GM12878 (cell line): ENCODE measurements at regions not wholly inside any gene's neighbourhood (a gene's known extent, or its start where the extent isn't known, plus 50 kb on each side); places are given as distances from the start of the nearest gene placed in this dataset.

Experiments used
- ATAC-seq: fragments of 200-7000 bp; cut with Tn5 transposase; 3 replicates; pipeline ENCODE4 v1.9.1; 2020; ENCODE audit warnings: mild to moderate bottlenecking, moderate library complexity
- BruUV-seq: library from RNA; stranded (reverse); fragments of 400-500 nt; replicated peaks from 2 replicates; lab custom pipeline; 2021; lab: Mats Ljungman, UMichigan
- CTCF ChIA-PET: fragments of 300-600 bp; sonication (Branson Sonifier 250); formaldehyde crosslinking; extraction: SDS; loops from one replicate; lab custom pipeline; 2021; ENCODE audit warnings: inconsistent platforms; lab: Yijun Ruan, JAX
- POLR2A ChIA-PET: fragments of 350-600 bp; formaldehyde crosslinking; extraction: SDS; loops from one replicate; lab custom pipeline; 2021; ENCODE audit warnings: inconsistent platforms; lab: Charles Lee
- RAD21 ChIA-PET: fragments of 300-600 bp; sonication (Branson Sonifier 250); formaldehyde crosslinking; loops from one replicate; lab custom pipeline; 2023; ENCODE audit warnings: antibody characterized with exemption; ENCODE audit not compliant: unreplicated experiment; lab: Charles Lee
- SMC1A ChIA-PET: fragments of 300-600 bp; sonication (Branson Sonifier 250); formaldehyde crosslinking; loops from one replicate; lab custom pipeline; 2023; ENCODE audit not compliant: unreplicated experiment, uncharacterized antibody; lab: Charles Lee
- DNase-seq: peaks from one replicate; pipeline ENCODE4 v3.0.0-alpha.2; 2011; ENCODE audit warnings: low read depth, low spot score
- FAIRE-seq: peaks from 3 replicates; lab custom pipeline; 2011; peaks lifted over from hg19 to GRCh38; lab: Jason Lieb, UNC
- H2AFZ ChIP-seq: 2 replicates; pipeline ENCODE4 v1.6.0; 2011; ENCODE audit warnings: low read depth, low read length, control low read depth; ENCODE audit not compliant: control insufficient read depth
- H3K27ac ChIP-seq: 2 replicates; pipeline ENCODE4 v1.5.1; 2011; ENCODE audit warnings: control low read depth; ENCODE audit not compliant: control insufficient read depth, insufficient read depth
- H3K27me3 ChIP-seq, 2 experiments: replicated peaks in 1 of 2; 2 replicates each; pipeline versions ENCODE4 v1.6.0 to v1.6.1; 2011; ENCODE audit warnings: low read length in 1 of 2; ENCODE audit not compliant: control insufficient read depth in 2 of 2, insufficient read depth in 2 of 2
- H3K36me3 ChIP-seq, 2 experiments: 2 replicates each; pipeline ENCODE4 v1.5.1; 2011; ENCODE audit warnings: low read length in 1 of 2; ENCODE audit not compliant: control insufficient read depth in 2 of 2, insufficient read depth in 2 of 2
- H3K4me1 ChIP-seq: 2 replicates; pipeline ENCODE4 v1.6.1; 2011; ENCODE audit warnings: mild to moderate bottlenecking, low read length, moderate library complexity, mixed read lengths; ENCODE audit not compliant: control insufficient read depth, insufficient read depth
- H3K4me2 ChIP-seq: 2 replicates; pipeline ENCODE4 v1.6.0; 2011; ENCODE audit warnings: control low read depth; ENCODE audit not compliant: control insufficient read depth, insufficient read depth
- H3K4me3 ChIP-seq: fragments of 200-600 bp; sonication (generic); 2 replicates; pipeline ENCODE4 v1.5.1; 2016
- H3K79me2 ChIP-seq: 2 replicates; pipeline ENCODE4 v1.6.0; 2011; ENCODE audit warnings: low read length; ENCODE audit not compliant: control insufficient read depth, insufficient read depth
- H3K9ac ChIP-seq: 2 replicates; pipeline ENCODE4 v1.8.0; 2011; ENCODE audit warnings: low read length, control low read depth, mixed read lengths; ENCODE audit not compliant: control insufficient read depth, insufficient read depth
- H3K9me3 ChIP-seq: replicated peaks from 3 replicates; pipeline ENCODE4 v1.5.1; 2011; ENCODE audit warnings: mild to moderate bottlenecking, low read length; ENCODE audit not compliant: control insufficient read depth, insufficient read depth
- H4K20me1 ChIP-seq: 2 replicates; pipeline ENCODE4 v1.6.0; 2011; ENCODE audit not compliant: control insufficient read depth, insufficient read depth
- BACH1 ChIP-seq: fragments of 450-650 bp; IDR thresholded peaks from 2 replicates; pipeline ENCODE4 v1.6.1; 2017; ENCODE audit warnings: mild to moderate bottlenecking, borderline replicate concordance
- CBX3 ChIP-seq: fragments of 200-600 bp; sonication (generic); IDR thresholded peaks from 2 replicates; pipeline ENCODE4 v1.6.1; 2016; ENCODE audit warnings: low read depth, borderline replicate concordance
- JUND ChIP-seq: IDR thresholded peaks from 2 replicates; pipeline ENCODE4 v1.6.1; 2012; ENCODE audit warnings: low read depth, mild to moderate bottlenecking, low read length, improper control_type of control experiment, moderate library complexity
- KDM1A ChIP-seq: fragments of 200-600 bp; sonication (generic); IDR thresholded peaks from 2 replicates; pipeline ENCODE4 v1.6.1; 2016; ENCODE audit warnings: borderline replicate concordance
- YBX1 ChIP-seq: fragments of 450-650 bp; IDR thresholded peaks from 2 replicates; pipeline ENCODE4 v1.6.1; 2016; ENCODE audit warnings: antibody characterized with exemption
- ZNF207 ChIP-seq: fragments of 450-650 bp; IDR thresholded peaks from 2 replicates; pipeline ENCODE4 v1.6.1; 2014; ENCODE audit warnings: antibody characterized with exemption, mild to moderate bottlenecking, borderline replicate concordance
- WGBS: methylation state at CpG from one replicate; pipeline ENCODE4 v1.1.6; 2016; ENCODE audit warnings: low lambda C conversion rate; ENCODE audit not compliant: insufficient replicate concordance, insufficient coverage; ENCODE audit errors: missing lambda C conversion rate; 5-methylcytosine and 5-hydroxymethylcytosine counted together
- in situ Hi-C: fragments of 300-500 bp; cut with MboI; formaldehyde crosslinking; loops from 9 replicates; pipeline ENCODE4 v1.14.3; 2018; ENCODE audit warnings: mixed read lengths
- intact Hi-C: fragments of 100-400 bp; cut with micrococcal nuclease; formaldehyde crosslinking; loops from one replicate; pipeline ENCODE4 v1.14.2; 2022; ENCODE audit not compliant: unreplicated experiment
- TF ChIP-seq, protein P1 (sequence below): fragments of 450-650 bp; formaldehyde crosslinking; IDR thresholded peaks from 2 replicates; pipeline ENCODE4 v1.5.0; 2022; ENCODE audit warnings: mild to moderate bottlenecking, missing genetic modification characterization
- TF ChIP-seq, protein P2 (sequence below): fragments of 450-650 bp; IDR thresholded peaks from 2 replicates; pipeline ENCODE4 v1.6.1; 2014; ENCODE audit warnings: mild to moderate bottlenecking
- TF ChIP-seq, protein P3 (sequence below): IDR thresholded peaks from 2 replicates; pipeline ENCODE4 v1.6.1; 2012; ENCODE audit warnings: low read length, inconsistent platforms

DNA sequence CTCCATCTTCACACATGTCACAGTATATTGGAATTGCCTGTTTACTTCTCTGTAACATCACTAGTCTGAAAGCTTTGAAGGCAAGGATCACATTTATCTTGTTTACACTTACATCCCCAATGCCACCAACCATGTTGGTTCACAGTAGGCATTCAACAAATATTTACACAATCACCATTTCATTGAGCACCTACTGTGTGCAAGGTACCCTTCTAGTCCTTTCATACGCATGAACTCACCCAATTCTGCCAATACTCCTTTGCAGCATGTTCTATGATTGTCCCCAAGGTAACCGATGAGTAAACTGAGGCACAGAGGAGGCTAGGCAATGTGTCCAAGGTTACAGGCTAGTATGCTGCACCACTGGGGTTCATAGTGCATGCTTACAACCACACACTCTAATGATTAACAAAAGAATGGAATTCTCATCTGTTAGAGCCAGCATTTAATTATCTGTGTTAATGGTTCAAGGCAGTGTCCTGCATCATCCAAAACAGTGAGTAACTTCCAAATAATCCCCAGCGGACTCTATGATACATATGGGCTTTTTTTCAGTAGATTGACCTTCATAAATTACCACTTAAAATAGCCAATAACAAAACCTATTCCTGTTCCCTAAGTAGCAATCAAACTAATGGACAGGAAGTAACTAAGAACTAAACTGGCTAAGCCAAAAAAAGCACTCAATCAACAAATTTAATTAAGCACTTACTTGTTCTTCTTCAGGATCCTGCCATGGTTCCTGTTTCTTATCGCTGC is 364.5 kb upstream of the XYLT1 start:
- TF ChIP-seq CBX3, result no peak
- TF ChIP-seq, protein P1, sequence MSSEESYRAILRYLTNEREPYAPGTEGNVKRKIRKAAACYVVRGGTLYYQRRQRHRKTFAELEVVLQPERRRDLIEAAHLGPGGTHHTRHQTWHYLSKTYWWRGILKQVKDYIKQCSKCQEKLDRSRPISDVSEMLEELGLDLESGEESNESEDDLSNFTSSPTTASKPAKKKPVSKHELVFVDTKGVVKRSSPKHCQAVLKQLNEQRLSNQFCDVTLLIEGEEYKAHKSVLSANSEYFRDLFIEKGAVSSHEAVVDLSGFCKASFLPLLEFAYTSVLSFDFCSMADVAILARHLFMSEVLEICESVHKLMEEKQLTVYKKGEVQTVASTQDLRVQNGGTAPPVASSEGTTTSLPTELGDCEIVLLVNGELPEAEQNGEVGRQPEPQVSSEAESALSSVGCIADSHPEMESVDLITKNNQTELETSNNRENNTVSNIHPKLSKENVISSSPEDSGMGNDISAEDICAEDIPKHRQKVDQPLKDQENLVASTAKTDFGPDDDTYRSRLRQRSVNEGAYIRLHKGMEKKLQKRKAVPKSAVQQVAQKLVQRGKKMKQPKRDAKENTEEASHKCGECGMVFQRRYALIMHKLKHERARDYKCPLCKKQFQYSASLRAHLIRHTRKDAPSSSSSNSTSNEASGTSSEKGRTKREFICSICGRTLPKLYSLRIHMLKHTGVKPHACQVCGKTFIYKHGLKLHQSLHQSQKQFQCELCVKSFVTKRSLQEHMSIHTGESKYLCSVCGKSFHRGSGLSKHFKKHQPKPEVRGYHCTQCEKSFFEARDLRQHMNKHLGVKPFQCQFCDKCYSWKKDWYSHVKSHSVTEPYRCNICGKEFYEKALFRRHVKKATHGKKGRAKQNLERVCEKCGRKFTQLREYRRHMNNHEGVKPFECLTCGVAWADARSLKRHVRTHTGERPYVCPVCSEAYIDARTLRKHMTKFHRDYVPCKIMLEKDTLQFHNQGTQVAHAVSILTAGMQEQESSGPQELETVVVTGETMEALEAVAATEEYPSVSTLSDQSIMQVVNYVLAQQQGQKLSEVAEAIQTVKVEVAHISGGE, result no peak
- no peak for TF ChIP-seq JUND
- TF ChIP-seq ZNF207, result no peak
- TF ChIP-seq, protein P2, sequence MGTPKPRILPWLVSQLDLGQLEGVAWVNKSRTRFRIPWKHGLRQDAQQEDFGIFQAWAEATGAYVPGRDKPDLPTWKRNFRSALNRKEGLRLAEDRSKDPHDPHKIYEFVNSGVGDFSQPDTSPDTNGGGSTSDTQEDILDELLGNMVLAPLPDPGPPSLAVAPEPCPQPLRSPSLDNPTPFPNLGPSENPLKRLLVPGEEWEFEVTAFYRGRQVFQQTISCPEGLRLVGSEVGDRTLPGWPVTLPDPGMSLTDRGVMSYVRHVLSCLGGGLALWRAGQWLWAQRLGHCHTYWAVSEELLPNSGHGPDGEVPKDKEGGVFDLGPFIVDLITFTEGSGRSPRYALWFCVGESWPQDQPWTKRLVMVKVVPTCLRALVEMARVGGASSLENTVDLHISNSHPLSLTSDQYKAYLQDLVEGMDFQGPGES, result no peak
- no peak for TF ChIP-seq KDM1A
- TF ChIP-seq, protein P3, sequence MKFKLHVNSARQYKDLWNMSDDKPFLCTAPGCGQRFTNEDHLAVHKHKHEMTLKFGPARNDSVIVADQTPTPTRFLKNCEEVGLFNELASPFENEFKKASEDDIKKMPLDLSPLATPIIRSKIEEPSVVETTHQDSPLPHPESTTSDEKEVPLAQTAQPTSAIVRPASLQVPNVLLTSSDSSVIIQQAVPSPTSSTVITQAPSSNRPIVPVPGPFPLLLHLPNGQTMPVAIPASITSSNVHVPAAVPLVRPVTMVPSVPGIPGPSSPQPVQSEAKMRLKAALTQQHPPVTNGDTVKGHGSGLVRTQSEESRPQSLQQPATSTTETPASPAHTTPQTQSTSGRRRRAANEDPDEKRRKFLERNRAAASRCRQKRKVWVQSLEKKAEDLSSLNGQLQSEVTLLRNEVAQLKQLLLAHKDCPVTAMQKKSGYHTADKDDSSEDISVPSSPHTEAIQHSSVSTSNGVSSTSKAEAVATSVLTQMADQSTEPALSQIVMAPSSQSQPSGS, result no peak
- no peak for TF ChIP-seq BACH1
- TF ChIP-seq YBX1, result no peak
- no TSS peak for BruUV-seq
- Histone ChIP-seq H3K9me3 (no peaks in the 10 kb centered on the region), H3K4me2 (no peak overlapping the region), H3K4me1 (no peaks in the 10 kb centered on the region), H3K4me3 (no peak overlapping the region), H3K79me2 (no peaks in the 10 kb centered on the region), H3K36me3 (no peaks in the 10 kb centered on the region), H4K20me1 (no peaks in the 10 kb centered on the region), H3K9ac (no peak overlapping the region), H2AFZ (no peak overlapping the region), H3K27me3 (no peaks in the 10 kb centered on the region), H3K27ac (no peak overlapping the region)
- CTCF ChIA-PET, result no interaction called here
- whole genome bisulfite sequencing, result 13% methylated on average over 4 of the region's 4 CpGs
- DNase-seq (no peak), ATAC-seq (no peak), FAIRE-seq (no peak)
- in situ Hi-C loops (no loop called here), intact Hi-C loops (no loop called here)
- SMC1A ChIA-PET, result no interaction called here
- RAD21 ChIA-PET, result no interaction called here
- POLR2A ChIA-PET, result no interaction called here
